Activated T-cell treated with anti-CD3 and anti-CD28 coated beads, Interleukin-2, amount 50 U/mL, for 24 hours (primary cell): ENCODE measurements at regions not wholly inside any gene's neighbourhood (a gene's known extent, or its start where the extent isn't known, plus 50 kb on each side); places are given as distances from the start of the nearest gene placed in this dataset.
"Not testable (repeated sequence)": the region's sequence is repeated elsewhere in the genome, so short reads cannot be mapped to it uniquely, and the experiment has no call there.

Experiments
- DNase-seq: peaks from one replicate; pipeline ENCODE4 v3.0.0-alpha.2; 2020
- H3K27ac Mint-ChIP-seq: 2 replicates; pipeline ENCODE4 v1.8.0; 2020; ENCODE audit warnings: mild to moderate bottlenecking, mixed read lengths
- H3K27me3 Mint-ChIP-seq: 2 replicates; pipeline ENCODE4 v1.8.0; 2020; ENCODE audit warnings: mixed read lengths
- H3K36me3 Mint-ChIP-seq: 2 replicates; pipeline ENCODE4 v1.8.0; 2020; ENCODE audit warnings: low read depth, mixed read lengths
- H3K4me1 Mint-ChIP-seq: 2 replicates; pipeline ENCODE4 v1.8.0; 2020; ENCODE audit warnings: low read depth, mixed read lengths
- H3K4me3 Mint-ChIP-seq: 2 replicates; pipeline ENCODE4 v1.8.0; 2020; ENCODE audit warnings: mild to moderate bottlenecking, moderate library complexity, mixed read lengths
- H3K9me3 Mint-ChIP-seq: 2 replicates; pipeline ENCODE4 v1.8.0; 2020; ENCODE audit warnings: mixed read lengths

- no peaks in the 10 kb centered on the region for H3K27me3 Mint-ChIP-seq
- no peak for DNase-seq
- no peaks in the 10 kb centered on the region for H3K36me3 Mint-ChIP-seq
- H3K4me3 Mint-ChIP-seq = no peak overlapping the region
- H3K4me1 Mint-ChIP-seq = no peaks in the 10 kb centered on the region
- H3K27ac Mint-ChIP-seq = no peak overlapping the region
- H3K9me3 Mint-ChIP-seq = peaks cover 5% of the 10 kb centered on the region
These were observed 82.4 kb upstream of the FGGY start for GRCh38 chr1:59214248-59215208.

GRCh38 chr1:59215766-59216291 is 81.1 kb upstream of the FGGY start:
- Mint-ChIP-seq H3K27ac (no peak overlapping the region), H3K9me3 (peaks cover 5% of the 10 kb centered on the region), H3K4me1 (no peaks in the 10 kb centered on the region), H3K4me3 (no peak overlapping the region), H3K36me3 (no peaks in the 10 kb centered on the region), H3K27me3 (no peaks in the 10 kb centered on the region)
- DNase-seq = no peak

- H3K9me3 Mint-ChIP-seq, H3K4me3 Mint-ChIP-seq, H3K27ac Mint-ChIP-seq: not testable (repeated sequence)
These were observed 79.5 kb upstream of the FGGY start for GRCh38 chr1:59217439-59217838.

GRCh38 chr1:59218521-59219236 is 78.2 kb upstream of the FGGY start:
- no peak overlapping the region for H3K4me3 Mint-ChIP-seq
- no peak for DNase-seq
- H3K4me1 Mint-ChIP-seq = no peaks in the 10 kb centered on the region
- H3K9me3 Mint-ChIP-seq = peaks cover 5% of the 10 kb centered on the region
- no peak overlapping the region for H3K27ac Mint-ChIP-seq
- H3K36me3 Mint-ChIP-seq = no peaks in the 10 kb centered on the region
- no peaks in the 10 kb centered on the region for H3K27me3 Mint-ChIP-seq

More at GRCh38 chr1:59217439-59217838, 79.5 kb upstream of the FGGY start:
- not testable (repeated sequence) for DNase-seq, H3K27me3 Mint-ChIP-seq, H3K36me3 Mint-ChIP-seq, H3K4me1 Mint-ChIP-seq

- Mint-ChIP-seq H3K27me3 (no peaks in the 10 kb centered on the region), H3K36me3 (no peaks in the 10 kb centered on the region), H3K9me3 (peaks cover 5% of the 10 kb centered on the region), H3K4me1 (no peaks in the 10 kb centered on the region), H3K27ac (no peak overlapping the region), H3K4me3 (no peak overlapping the region)
- DNase-seq = no peak
These were observed 77.0 kb upstream of the FGGY start for GRCh38 chr1:59219916-59220315.

GRCh38 chr1:59220356-59220755 is 76.5 kb upstream of the FGGY start:
- no peak for DNase-seq

GRCh38 chr1:59223198-59223597 is 73.7 kb upstream of the FGGY start:
- no peak for DNase-seq
- Mint-ChIP-seq H3K27me3 (no peaks in the 10 kb centered on the region), H3K36me3 (no peaks in the 10 kb centered on the region), H3K27ac (no peak overlapping the region), H3K9me3 (no peaks in the 10 kb centered on the region), H3K4me3 (no peak overlapping the region), H3K4me1 (no peaks in the 10 kb centered on the region)

More at GRCh38 chr1:59220356-59220755, 76.5 kb upstream of the FGGY start:
- Mint-ChIP-seq H3K4me3 (no peak overlapping the region), H3K4me1 (no peaks in the 10 kb centered on the region), H3K36me3 (no peaks in the 10 kb centered on the region), H3K27ac (no peak overlapping the region), H3K27me3 (no peaks in the 10 kb centered on the region), H3K9me3 (peaks cover 5% of the 10 kb centered on the region)

- Mint-ChIP-seq H3K4me3 (no peak overlapping the region), H3K27me3 (no peaks in the 10 kb centered on the region), H3K9me3 (no peaks in the 10 kb centered on the region), H3K36me3 (no peaks in the 10 kb centered on the region), H3K4me1 (no peaks in the 10 kb centered on the region), H3K27ac (no peak overlapping the region)
- DNase-seq = no peak
These were observed 72.8 kb upstream of the FGGY start for GRCh38 chr1:59223989-59224634.

GRCh38 chr1:59225594-59226316 is 71.1 kb upstream of the FGGY start:
- Mint-ChIP-seq H3K9me3 (no peaks in the 10 kb centered on the region), H3K27ac (no peak overlapping the region), H3K36me3 (no peaks in the 10 kb centered on the region), H3K4me3 (no peak overlapping the region), H3K4me1 (no peaks in the 10 kb centered on the region), H3K27me3 (no peaks in the 10 kb centered on the region)
- DNase-seq = no peak

GRCh38 chr1:59229138-59229537 is 67.8 kb upstream of the FGGY start:
- H3K36me3 Mint-ChIP-seq = no peaks in the 10 kb centered on the region
- H3K27me3 Mint-ChIP-seq = no peaks in the 10 kb centered on the region
- no peak for DNase-seq
- H3K27ac Mint-ChIP-seq = no peak overlapping the region
- H3K9me3 Mint-ChIP-seq = no peaks in the 10 kb centered on the region
- H3K4me3 Mint-ChIP-seq = no peak overlapping the region
- H3K4me1 Mint-ChIP-seq = no peaks in the 10 kb centered on the region

GRCh38 chr1:59230622-59231021 is 66.3 kb upstream of the FGGY start:
- H3K27me3 Mint-ChIP-seq = no peaks in the 10 kb centered on the region
- H3K4me3 Mint-ChIP-seq = no peak overlapping the region
- no peak for DNase-seq
- no peaks in the 10 kb centered on the region for H3K4me1 Mint-ChIP-seq
- H3K9me3 Mint-ChIP-seq = no peaks in the 10 kb centered on the region
- H3K27ac Mint-ChIP-seq = no peak overlapping the region
- no peaks in the 10 kb centered on the region for H3K36me3 Mint-ChIP-seq

GRCh38 chr1:59232216-59232615 is 64.7 kb upstream of the FGGY start:
- Mint-ChIP-seq H3K4me3 (no peak overlapping the region), H3K4me1 (no peaks in the 10 kb centered on the region), H3K27me3 (no peaks in the 10 kb centered on the region), H3K27ac (no peak overlapping the region), H3K9me3 (no peaks in the 10 kb centered on the region), H3K36me3 (no peaks in the 10 kb centered on the region)
- DNase-seq = no peak

- H3K4me1 Mint-ChIP-seq = no peaks in the 10 kb centered on the region
- H3K4me3 Mint-ChIP-seq = no peak overlapping the region
- no peak overlapping the region for H3K27ac Mint-ChIP-seq
- H3K9me3 Mint-ChIP-seq = no peaks in the 10 kb centered on the region
- no peak for DNase-seq
- no peaks in the 10 kb centered on the region for H3K27me3 Mint-ChIP-seq
- H3K36me3 Mint-ChIP-seq = no peaks in the 10 kb centered on the region
These were observed 63.5 kb upstream of the FGGY start for GRCh38 chr1:59233444-59233843.
